Left kidney (tissue), 1 donor: ENCODE measurements at regions not wholly inside any gene's neighbourhood (a gene's known extent, or its start where the extent isn't known, plus 50 kb on each side); places are given as distances from the start of the nearest gene placed in this dataset.

ENCODE experiments used
- DNase-seq: peaks from one replicate; pipeline ENCODE4 v3.0.0-alpha.2; 2013

- DNase-seq: no peak
These were observed 117.1 kb upstream of the SPTLC3 start for GRCh38 chr20:12891643-12892042.

DNA sequence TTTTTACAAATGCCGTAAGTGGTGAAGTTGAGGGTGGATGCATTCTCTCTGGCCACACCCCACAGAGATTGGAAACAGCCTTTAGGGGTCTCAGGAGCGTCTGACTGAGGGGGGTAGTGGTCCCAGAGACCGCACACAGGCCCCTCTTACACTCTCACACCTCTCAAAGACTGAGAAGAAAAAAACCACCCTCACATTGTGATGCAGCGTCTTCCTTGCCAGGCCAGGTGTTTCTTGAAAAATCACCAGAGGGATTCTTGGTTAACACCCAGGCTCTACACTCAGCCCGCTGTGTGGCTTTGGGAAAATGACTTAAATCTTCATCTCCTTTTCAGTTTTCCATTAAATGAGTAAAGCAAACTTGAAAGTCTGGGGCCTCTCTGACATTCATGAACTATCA, 115.8 kb upstream of the SPTLC3 start:
- DNase-seq: no peak

DNA sequence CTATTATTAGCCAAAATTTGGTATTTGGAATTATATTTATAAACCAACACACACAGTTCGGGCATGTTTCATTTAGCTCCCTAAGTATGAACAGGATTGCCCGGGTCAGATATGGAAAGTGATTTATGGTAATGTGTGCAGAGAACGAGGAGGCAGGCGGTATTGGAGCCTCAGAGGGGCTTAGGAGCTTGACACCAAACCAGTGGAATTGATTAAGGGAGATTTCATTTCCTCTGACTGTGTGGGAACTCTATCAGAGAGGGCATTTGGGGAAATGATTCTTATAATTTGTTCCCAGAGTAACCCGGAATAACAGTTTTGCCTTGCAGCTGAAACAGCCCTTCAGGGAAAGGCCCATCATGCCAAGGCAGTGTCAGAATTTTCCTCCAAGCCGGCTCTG, 115.1 kb upstream of the SPTLC3 start:
- DNase-seq: no peak

DNA sequence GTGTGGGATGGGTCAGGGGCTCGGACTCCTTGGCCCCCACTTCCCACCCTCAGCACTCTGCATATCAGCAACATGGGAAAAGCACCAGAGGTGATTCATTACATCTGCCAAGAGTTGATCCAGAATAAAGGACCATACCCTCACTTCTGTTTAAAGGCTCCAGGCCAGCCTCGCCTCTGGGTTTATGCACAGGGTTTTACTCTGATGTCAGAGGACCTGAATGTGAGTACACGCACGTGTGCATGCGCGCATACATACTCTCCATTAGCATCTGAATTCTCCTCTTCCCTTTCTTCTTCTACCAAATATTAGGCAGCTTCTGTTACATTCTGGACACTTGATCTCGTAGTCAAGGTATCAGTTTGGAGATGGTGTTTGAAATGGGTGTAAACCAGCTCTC, 114.7 kb upstream of the SPTLC3 start:
- DNase-seq: no peak

GRCh38 chr20:12896180-12896579, 112.6 kb upstream of the SPTLC3 start:
- DNase-seq: no peak

DNA sequence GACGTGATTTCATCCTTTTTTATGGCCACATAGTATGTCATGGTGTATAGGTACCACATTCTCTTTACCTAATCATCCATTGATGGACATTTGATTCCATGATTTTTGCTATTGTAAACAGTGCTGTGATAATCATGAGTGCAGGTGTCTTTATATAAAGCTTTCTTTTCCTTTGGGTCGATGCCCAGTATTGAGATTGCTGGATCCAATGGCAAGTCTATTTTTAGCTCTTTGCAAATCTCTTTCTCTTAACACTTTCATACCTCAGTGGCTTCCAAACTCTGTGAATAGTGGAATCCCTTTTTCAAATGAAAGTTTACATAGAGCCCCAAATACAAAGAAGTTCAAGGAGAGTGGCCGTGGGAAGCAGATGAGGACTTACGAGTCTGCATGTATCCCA, 105.8 kb upstream of the SPTLC3 start:
- DNase-seq: no peak

GRCh38 chr20:12906361-12906760, 102.4 kb upstream of the SPTLC3 start:
- peak; percentile 19 for DNase-seq

- no peak for DNase-seq
These were observed 97.4 kb upstream of the SPTLC3 start for GRCh38 chr20:12911372-12911771.

GRCh38 chr20:12913781-12914443, 94.9 kb upstream of the SPTLC3 start:
- DNase-seq: no peak

DNA sequence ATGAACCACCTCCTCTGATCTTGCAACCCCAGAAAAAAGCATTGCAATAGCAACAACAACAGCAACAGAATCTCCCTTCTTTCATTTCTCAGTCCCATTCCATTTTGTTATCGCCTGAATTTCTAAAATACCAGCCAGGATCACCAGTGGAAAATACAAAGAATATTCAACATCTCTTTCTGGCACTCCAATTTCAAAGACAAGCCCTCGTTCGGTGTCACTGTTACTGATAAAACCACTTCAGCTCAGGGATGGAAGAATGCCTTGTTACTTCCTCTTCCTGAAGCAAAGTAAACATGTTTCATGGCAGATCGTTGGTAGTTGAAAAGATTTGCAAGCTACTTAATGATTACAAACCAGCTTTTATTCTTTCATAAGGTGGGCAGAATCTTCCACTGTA, 94.0 kb upstream of the SPTLC3 start:
- no peak for DNase-seq

GRCh38 chr20:12916699-12917098, 92.1 kb upstream of the SPTLC3 start:
- peak; percentile 25 for DNase-seq

DNA sequence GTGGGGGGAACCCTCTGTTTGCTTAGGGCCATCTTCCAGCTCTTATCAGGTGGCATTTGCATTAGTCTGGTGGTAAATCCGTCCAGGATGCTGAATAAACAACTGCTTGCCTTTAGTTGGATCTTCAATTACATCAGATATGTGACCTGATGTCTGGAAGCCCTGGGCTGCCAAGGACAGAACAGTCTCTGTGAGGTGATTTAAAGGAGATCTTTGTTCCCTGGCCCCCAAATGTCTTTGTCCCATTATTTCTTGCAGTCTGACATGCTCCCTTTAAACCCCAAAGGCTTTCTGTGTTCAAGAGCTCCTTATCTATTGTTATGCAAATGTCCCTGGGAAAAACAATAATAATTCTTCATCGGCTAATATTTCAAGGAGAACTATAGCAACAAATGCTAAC, 84.6 kb upstream of the SPTLC3 start:
- DNase-seq: no peak

DNA sequence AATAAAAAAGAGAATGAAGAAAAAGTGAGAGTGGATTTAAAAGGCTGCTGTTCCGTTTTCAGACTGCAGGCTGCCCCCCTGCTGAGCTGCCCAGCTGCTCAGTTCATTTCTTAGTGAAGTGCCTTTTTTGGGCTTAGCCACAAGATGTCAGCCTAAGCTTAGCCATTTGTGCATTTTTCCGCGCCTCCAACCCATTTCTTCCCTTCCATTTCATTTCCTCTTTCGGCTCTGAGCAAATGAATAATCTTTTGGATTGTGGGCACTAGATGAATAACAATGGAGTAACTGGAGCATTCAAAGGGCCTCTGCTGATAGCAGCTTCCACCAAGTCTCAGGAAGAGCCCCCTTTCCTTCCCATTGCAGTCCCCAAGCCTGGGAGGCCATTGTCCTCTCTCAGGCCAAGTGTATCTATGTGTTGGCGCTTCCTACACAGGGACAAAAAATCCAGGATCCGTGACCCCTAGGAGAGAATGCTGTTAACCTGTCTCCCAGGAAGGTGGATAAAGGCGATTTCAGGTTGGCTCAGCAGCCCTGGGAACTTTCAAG, 83.5 kb upstream of the SPTLC3 start:
- DNase-seq: peak; percentile 73

DNA sequence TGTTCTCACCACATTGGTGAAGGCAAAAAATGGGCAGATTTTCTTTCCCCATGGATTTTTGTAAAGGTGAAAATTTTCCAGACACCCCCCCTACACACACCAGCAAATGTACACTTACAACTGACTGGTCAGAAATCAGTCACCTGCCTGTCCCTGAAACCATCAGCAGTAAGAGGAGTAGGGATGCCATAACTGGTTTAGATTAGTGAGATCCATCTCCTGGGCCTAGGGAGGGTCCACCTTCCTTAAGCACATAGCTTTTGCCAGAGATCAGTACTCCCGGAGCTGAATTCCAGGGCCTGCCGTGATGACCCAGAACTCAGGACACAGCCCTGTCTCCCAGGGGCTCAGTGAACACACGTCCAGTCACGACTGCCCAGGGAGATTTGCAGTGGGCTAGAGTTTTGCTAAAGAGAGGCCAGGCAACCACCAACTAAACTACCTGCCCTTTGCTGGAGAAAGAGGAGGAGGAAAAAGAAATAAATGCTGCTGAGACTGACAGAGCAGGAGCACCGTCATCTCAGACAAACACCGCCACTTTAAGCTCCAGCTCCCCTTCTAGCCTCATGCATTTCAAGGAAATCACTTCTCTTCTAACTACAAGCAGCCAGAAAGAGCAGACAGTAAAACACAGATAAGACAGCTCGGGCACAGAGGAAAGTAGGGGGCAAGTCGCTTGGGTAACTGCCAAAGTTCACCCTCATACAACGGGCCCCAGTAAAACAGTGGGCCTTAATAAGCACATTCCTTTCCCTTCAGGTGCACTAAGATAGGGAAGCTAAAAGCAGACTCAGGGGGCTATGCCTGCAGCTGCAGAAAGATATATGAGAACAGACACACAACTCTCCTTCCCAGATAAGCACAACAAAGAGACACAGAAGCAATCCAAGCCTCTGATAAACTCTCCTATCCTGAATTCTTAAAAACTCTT, 82.6 kb upstream of the SPTLC3 start:
- DNase-seq: no peak

DNA sequence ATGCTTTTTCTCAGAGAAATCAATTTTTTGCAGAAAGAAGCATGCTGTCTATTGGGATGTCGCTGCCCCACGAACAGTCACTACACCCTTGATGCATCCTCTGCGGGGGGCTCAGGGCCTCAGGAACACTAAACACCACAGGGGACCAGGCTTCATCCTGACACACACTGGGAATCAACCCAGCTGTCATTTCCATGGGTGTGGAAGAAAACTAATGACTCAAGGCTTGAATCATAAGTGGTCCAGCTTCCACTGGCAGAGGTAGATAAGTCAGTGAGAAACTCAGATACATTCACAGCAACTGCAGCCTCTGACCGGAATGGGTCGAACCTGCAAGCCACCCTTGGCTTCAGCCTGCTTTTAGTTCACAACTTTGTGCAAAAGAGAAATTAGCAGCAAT, 81.3 kb upstream of the SPTLC3 start:
- DNase-seq: no peak

DNA sequence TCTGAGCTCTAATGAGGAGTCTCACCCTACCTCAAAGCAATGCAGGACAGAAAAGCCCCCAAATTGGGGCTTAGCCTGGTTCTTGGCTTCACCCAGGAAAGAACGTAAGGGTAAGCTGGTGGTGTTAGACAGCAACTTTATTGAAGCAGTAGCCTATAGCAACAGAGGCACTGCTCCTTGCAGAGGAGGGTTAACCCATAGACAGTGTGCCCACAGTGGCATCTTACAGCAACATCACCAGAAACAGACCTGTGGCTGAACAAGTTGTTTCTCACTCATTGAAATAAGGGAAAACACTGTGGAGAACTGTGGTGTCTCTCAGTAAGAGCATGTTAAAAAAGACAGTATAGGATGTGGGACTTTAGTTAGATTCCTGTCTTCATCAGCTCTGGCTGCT, 80.4 kb upstream of the SPTLC3 start:
- DNase-seq: no peak

DNA sequence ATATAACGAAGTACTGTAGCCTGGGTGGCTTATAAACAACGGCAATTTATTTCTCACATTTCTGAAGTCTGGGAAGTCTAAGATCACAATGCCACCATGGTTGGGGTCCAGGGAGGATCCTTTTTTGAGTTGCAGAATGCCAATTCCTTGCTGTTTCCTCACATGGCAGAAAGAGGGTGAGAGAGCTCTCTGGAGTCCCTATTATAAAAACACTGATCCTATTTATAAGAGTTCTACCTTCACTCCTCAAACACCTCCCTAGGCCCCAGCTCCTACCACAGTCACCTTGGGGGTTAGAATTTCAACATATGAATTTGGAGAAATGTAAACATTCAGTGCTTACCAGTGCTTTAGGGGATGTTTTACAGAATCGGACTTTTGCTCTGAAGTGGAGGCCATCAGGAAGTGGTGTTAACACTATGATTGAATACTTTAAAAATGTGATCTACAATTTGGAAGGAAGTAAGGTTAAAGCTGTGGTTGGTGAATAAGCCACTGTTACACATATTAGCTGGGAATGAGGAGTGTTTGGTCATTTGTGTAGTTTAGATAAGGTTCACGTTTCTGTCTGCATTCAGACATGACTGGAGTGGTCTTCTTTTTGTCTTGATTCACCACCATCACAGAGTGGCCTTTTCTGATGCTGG, 79.9 kb upstream of the SPTLC3 start:
- DNase-seq: no peak

- DNase-seq: no peak
These were observed 72.8 kb upstream of the SPTLC3 start for GRCh38 chr20:12936020-12936419.

DNA sequence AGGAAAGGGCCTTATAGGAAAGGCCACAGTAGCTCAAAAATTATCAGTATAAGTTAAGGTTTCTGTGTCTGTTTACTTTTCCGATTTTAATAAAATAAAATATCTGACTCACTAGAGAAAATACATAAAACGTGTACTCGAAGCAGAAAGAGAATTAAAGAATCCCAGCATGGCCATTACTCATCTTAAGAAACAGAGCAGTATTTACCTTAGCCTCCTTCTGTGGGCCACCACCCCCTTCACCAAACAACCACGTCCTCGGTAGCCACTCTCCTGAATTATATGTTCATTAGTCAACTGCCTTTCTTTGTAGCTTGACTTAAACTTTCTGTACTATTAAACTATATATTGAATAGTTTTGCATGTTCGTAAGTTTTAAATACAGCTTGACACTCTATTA, 72.2 kb upstream of the SPTLC3 start:
- DNase-seq: no peak

GRCh38 chr20:12941025-12941424, 67.7 kb upstream of the SPTLC3 start:
- no peak for DNase-seq

GRCh38 chr20:12942123-12942522, 66.6 kb upstream of the SPTLC3 start:
- DNase-seq: no peak

- no peak for DNase-seq
These were observed 62.0 kb upstream of the SPTLC3 start for GRCh38 chr20:12946789-12947188.

DNA sequence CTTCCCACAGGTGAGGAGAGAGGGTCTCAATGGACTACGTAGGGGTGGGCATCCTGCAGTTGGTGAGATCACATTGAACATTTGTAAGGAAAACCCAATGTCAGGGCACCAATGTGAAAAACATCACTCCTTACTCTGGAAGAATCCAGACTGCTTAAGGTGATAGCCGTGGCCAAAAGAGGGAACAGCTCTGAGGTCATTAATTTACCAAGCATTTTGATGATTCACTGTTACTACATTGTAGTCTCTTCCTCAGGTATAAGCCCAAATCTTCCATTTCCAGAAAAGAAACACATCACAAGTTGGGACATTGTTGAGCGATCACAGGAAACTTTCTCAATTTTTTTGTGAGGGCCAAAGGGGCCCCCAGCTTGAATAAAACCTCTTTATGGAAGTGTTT, 61.1 kb upstream of the SPTLC3 start:
- DNase-seq: no peak
